Fibroblast of lung (primary cell): ENCODE measurements at regions not wholly inside any gene's neighbourhood (a gene's known extent, or its start where the extent isn't known, plus 50 kb on each side); places are given as distances from the start of the nearest gene placed in this dataset.

Experiments
- DNase-seq, 2 donors: peaks; one replicate each; pipeline versions ENCODE4 v3.0.0 to v3.0.0-alpha.2; 2010; ENCODE audit warnings: low read depth in 2 of 2
- H2AFZ ChIP-seq: 2 replicates; pipeline ENCODE4 v1.5.1; 2012; ENCODE audit warnings: low read length, control low read depth, inconsistent platforms
- H3K27ac ChIP-seq: 2 replicates; pipeline ENCODE4 v1.5.1; 2011; ENCODE audit warnings: low read length, control low read depth; ENCODE audit not compliant: insufficient read depth
- H3K27me3 ChIP-seq: 2 replicates; pipeline ENCODE4 v1.5.1; 2011; ENCODE audit warnings: mild to moderate bottlenecking, low read length; ENCODE audit not compliant: control insufficient read depth, insufficient read depth
- H3K36me3 ChIP-seq: 2 replicates; pipeline ENCODE4 v1.5.1; 2011; ENCODE audit warnings: low read length; ENCODE audit not compliant: control insufficient read depth, insufficient read depth
- H3K4me1 ChIP-seq: 2 replicates; pipeline ENCODE4 v1.5.1; 2011; ENCODE audit warnings: low read length; ENCODE audit not compliant: control insufficient read depth, insufficient read depth; ENCODE audit errors: extremely low read depth
- H3K4me2 ChIP-seq: 2 replicates; pipeline ENCODE4 v1.5.1; 2011; ENCODE audit warnings: low read length, control low read depth; ENCODE audit not compliant: insufficient read depth; ENCODE audit errors: extremely low read depth
- H3K4me3 ChIP-seq, 4 experiments: fragments of 200-600 bp in 1 of 4; sonication (generic) in 1 of 4; replicated peaks in 1 of 4; 2 replicates each; pipeline ENCODE4 v1.5.1; 2011 to 2016; ENCODE audit warnings: low read length in 4 of 4, low read depth in 3 of 4, mild to moderate bottlenecking in 3 of 4, control low read depth in 2 of 4, inconsistent platforms in 1 of 4, mixed read lengths in 1 of 4; ENCODE audit not compliant: insufficient read depth in 1 of 4; ENCODE audit errors: control extremely low read depth in 1 of 4
- H3K79me2 ChIP-seq: 2 replicates; pipeline ENCODE4 v1.5.1; 2012; ENCODE audit warnings: mild to moderate bottlenecking, low read length, inconsistent platforms; ENCODE audit not compliant: control insufficient read depth, insufficient read depth
- H3K9ac ChIP-seq: 2 replicates; pipeline ENCODE4 v1.5.1; 2011; ENCODE audit warnings: mild to moderate bottlenecking, low read length, control low read depth; ENCODE audit not compliant: insufficient read depth
- H3K9me3 ChIP-seq: 2 replicates; pipeline ENCODE4 v1.5.1; 2012; ENCODE audit warnings: low read depth, low read length; ENCODE audit not compliant: control insufficient read depth, insufficient read depth
- H4K20me1 ChIP-seq: 2 replicates; pipeline ENCODE4 v1.5.1; 2011; ENCODE audit warnings: low read length; ENCODE audit not compliant: control insufficient read depth, insufficient read depth; ENCODE audit errors: extremely low read depth
- CTCF ChIP-seq, 2 donors: IDR thresholded peaks in 1 of 2; conservative IDR thresholded peaks in 1 of 2; 1 replicate in 1 of 2; 2 replicates in 1 of 2; pipeline ENCODE4 v1.5.1; 2011 to 2012; ENCODE audit warnings: low read length in 2 of 2, control low read depth in 1 of 2, inconsistent platforms in 1 of 2, low read depth in 1 of 2, mild to moderate bottlenecking in 1 of 2
- EZH2 ChIP-seq: IDR thresholded peaks from 2 replicates; pipeline ENCODE4 v1.5.1; 2012; ENCODE audit warnings: low read length, control low read depth, mild to moderate bottlenecking; ENCODE audit errors: missing control alignments

GRCh38 chr10:128861018-128861901 lies 605.8 kb upstream of the MGMT start:
- no peak for DNase-seq
- no peak overlapping the region for H3K4me2 ChIP-seq
- H3K36me3 ChIP-seq: no peaks in the 10 kb centered on the region
- no peak overlapping the region for H3K4me3 ChIP-seq
- H4K20me1 ChIP-seq: no peaks in the 10 kb centered on the region
- H2AFZ ChIP-seq: no peak overlapping the region
- H3K9me3 ChIP-seq: no peaks in the 10 kb centered on the region
- no peaks in the 10 kb centered on the region for H3K79me2 ChIP-seq
- H3K4me1 ChIP-seq: no peaks in the 10 kb centered on the region
- no peaks in the 10 kb centered on the region for H3K27me3 ChIP-seq
- H3K27ac ChIP-seq: no peak overlapping the region
- no peak overlapping the region for H3K9ac ChIP-seq
- TF ChIP-seq EZH2 (no peak), CTCF (conservative IDR thresholded peaks at IDR 0.05 in 1 of 2, IDR thresholded peaks at IDR 0.05 in 1 of 2; ENCODE audit: low read depth in 1 of 2, low read length in 2 of 2) (no peak)

- H3K9ac ChIP-seq: no peak overlapping the region
- H3K36me3 ChIP-seq: no peaks in the 10 kb centered on the region
- no peaks in the 10 kb centered on the region for H3K9me3 ChIP-seq
- no peak overlapping the region for H3K27ac ChIP-seq
- H3K4me3 ChIP-seq: no peak overlapping the region
- no peak for TF ChIP-seq CTCF (conservative IDR thresholded peaks at IDR 0.05 in 1 of 2, IDR thresholded peaks at IDR 0.05 in 1 of 2; ENCODE audit: low read depth in 1 of 2, low read length in 2 of 2)
- TF ChIP-seq EZH2: no peak
- no peaks in the 10 kb centered on the region for H4K20me1 ChIP-seq
- no peak overlapping the region for H2AFZ ChIP-seq
- no peaks in the 10 kb centered on the region for H3K79me2 ChIP-seq
- H3K27me3 ChIP-seq: no peaks in the 10 kb centered on the region
- H3K4me2 ChIP-seq: no peak overlapping the region
- no peak for DNase-seq
- no peaks in the 10 kb centered on the region for H3K4me1 ChIP-seq
Observed at GRCh38 chr10:128863411-128863810, 603.6 kb upstream of the MGMT start.

GRCh38 chr10:128863823-128864405 lies 603.1 kb upstream of the MGMT start:
- Histone ChIP-seq H4K20me1 (no peaks in the 10 kb centered on the region), H3K4me2 (no peak overlapping the region), H3K4me3 (no peak overlapping the region), H3K36me3 (no peaks in the 10 kb centered on the region), H3K79me2 (no peaks in the 10 kb centered on the region), H3K9ac (no peak overlapping the region), H3K27ac (no peak overlapping the region), H3K27me3 (no peaks in the 10 kb centered on the region), H2AFZ (no peak overlapping the region), H3K4me1 (no peaks in the 10 kb centered on the region), H3K9me3 (no peaks in the 10 kb centered on the region)
- TF ChIP-seq CTCF (conservative IDR thresholded peaks at IDR 0.05 in 1 of 2, IDR thresholded peaks at IDR 0.05 in 1 of 2; ENCODE audit: low read depth in 1 of 2, low read length in 2 of 2) (no peak), EZH2 (no peak)
- DNase-seq: no peak
